ENCODE measurements at regions not wholly inside any gene's neighbourhood (a gene's known extent, or its start where the extent isn't known, plus 50 kb on each side); places are given as distances from the start of the nearest gene placed in this dataset.

GRCh38 chr4:26101011-26101410 lies 187.0 kb downstream of the SMIM20 start:
- Histone ChIP-seq H3K4me1 (ENCODE audit: control insufficient read depth in 1 of 2, insufficient read depth in 2 of 2, low read length in 2 of 2) (no peaks in the 10 kb centered on the region), H3K27ac (ENCODE audit: low read depth in 1 of 2, low read length in 2 of 2) (no peak overlapping the region), H3K9me3 (ENCODE audit: control insufficient read depth, low read length) (peaks cover 8% of the 10 kb centered on the region), H3K36me3 (ENCODE audit: control insufficient read depth in 1 of 2, insufficient read depth in 2 of 2, low read length in 1 of 2) (no peaks in the 10 kb centered on the region), H3K4me3 (ENCODE audit: low read length in 2 of 2) (no peak overlapping the region), H3K27me3 (ENCODE audit: control insufficient read depth in 1 of 2, insufficient read depth in 2 of 2, low read length in 1 of 2) (peaks cover 0 to 1% of the 10 kb centered on the region in 2 donors)
- 88 to 96% methylated on average over 4 of the region's 4 CpGs for WGBS, 2 donors
- no peak for DNase-seq
- ATAC-seq (ENCODE audit: low FRiP score): no peak
- intact Hi-C loops (cut with DNase I): no loop called here

DNA sequence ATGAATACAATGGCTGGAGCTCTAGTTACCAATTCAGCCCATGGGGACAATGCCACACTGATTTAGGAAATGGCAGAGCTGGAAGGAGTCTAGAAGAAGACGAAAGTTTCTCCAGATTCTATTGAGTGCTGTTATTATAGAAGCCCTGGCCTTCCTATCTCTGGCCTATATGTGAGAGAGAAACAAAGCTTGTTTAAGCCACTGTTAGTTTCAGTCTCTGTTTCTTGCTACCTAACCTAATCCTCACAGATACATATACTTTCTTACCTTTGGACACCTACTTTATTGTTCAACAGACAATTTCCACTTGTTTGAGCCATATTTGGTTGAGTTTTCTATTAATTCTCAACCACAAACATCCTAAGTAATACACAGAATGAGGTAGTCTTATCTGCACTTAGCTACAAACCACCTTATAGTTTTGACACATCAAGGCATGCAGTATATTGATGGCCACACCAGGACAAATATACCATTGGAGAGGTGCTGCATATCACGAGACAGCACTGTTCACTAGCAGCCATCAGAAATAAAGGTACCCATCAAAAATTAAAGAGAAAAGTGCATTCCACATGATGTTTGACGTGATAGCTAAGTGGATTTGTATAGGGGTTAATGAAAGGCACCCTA lies 190.2 kb downstream of the SMIM20 start:
- intact Hi-C loops (cut with DNase I): no loop called here
- DNase-seq: no peak
- no peak for ATAC-seq (ENCODE audit: low FRiP score)
- Histone ChIP-seq H3K4me1 (ENCODE audit: control insufficient read depth in 1 of 2, insufficient read depth in 2 of 2, low read length in 2 of 2) (no peaks in the 10 kb centered on the region), H3K9me3 (ENCODE audit: control insufficient read depth, low read length) (peaks cover 3% of the 10 kb centered on the region), H3K27ac (ENCODE audit: low read depth in 1 of 2, low read length in 2 of 2) (no peak overlapping the region), H3K4me3 (ENCODE audit: low read length in 2 of 2) (no peak overlapping the region), H3K36me3 (ENCODE audit: control insufficient read depth in 1 of 2, insufficient read depth in 2 of 2, low read length in 1 of 2) (no peaks in the 10 kb centered on the region), H3K27me3 (ENCODE audit: control insufficient read depth in 1 of 2, insufficient read depth in 2 of 2, low read length in 1 of 2) (peaks cover 0 to 1% of the 10 kb centered on the region in 2 donors)
- WGBS, 2 donors: 93 to 94% methylated on average over 3 of the region's 3 CpGs

DNA sequence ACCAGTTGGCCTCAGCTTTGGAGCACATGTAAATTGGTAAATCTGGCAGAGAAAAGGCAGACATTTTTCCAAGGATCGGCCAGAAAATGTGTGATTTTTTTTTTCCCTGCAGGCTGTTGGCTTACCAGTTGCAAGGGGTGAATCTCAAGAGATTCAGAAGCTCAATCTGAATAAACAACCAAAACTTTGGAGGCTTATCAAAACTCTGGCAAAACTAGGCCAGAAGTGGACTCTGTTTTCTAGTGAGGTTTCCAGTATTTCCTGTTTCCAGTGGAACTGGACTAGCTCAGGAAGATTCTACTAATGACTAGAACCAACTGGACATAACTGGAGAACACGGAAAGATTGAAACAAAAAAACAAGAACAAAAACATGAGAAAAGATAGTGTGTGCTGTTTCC lies 191.3 kb downstream of the SMIM20 start:
- no peak for DNase-seq
- Histone ChIP-seq H3K4me1 (ENCODE audit: control insufficient read depth in 1 of 2, insufficient read depth in 2 of 2, low read length in 2 of 2) (no peaks in the 10 kb centered on the region), H3K9me3 (ENCODE audit: control insufficient read depth, low read length) (no peaks in the 10 kb centered on the region), H3K27me3 (ENCODE audit: control insufficient read depth in 1 of 2, insufficient read depth in 2 of 2, low read length in 1 of 2) (peaks cover 0 to 1% of the 10 kb centered on the region in 2 donors), H3K27ac (ENCODE audit: low read depth in 1 of 2, low read length in 2 of 2) (no peak overlapping the region), H3K4me3 (ENCODE audit: low read length in 2 of 2) (no peak overlapping the region), H3K36me3 (ENCODE audit: control insufficient read depth in 1 of 2, insufficient read depth in 2 of 2, low read length in 1 of 2) (no peaks in the 10 kb centered on the region)
- 75 to 76% methylated on average over 2 of the region's 2 CpGs for WGBS, 2 donors
- ATAC-seq (ENCODE audit: low FRiP score): peak; percentile 53
- intact Hi-C loops (cut with DNase I): no loop called here

- Histone ChIP-seq H3K36me3 (ENCODE audit: control insufficient read depth in 1 of 2, insufficient read depth in 2 of 2, low read length in 1 of 2) (no peaks in the 10 kb centered on the region), H3K9me3 (ENCODE audit: control insufficient read depth, low read length) (no peaks in the 10 kb centered on the region), H3K27me3 (ENCODE audit: control insufficient read depth in 1 of 2, insufficient read depth in 2 of 2, low read length in 1 of 2) (no peaks in the 10 kb centered on the region), H3K27ac (ENCODE audit: low read depth in 1 of 2, low read length in 2 of 2) (no peak overlapping the region), H3K4me3 (ENCODE audit: low read length in 2 of 2) (no peak overlapping the region), H3K4me1 (ENCODE audit: control insufficient read depth in 1 of 2, insufficient read depth in 2 of 2, low read length in 2 of 2) (no peaks in the 10 kb centered on the region)
- WGBS, 2 donors: 91 to 94% methylated on average over 7 of the region's 7 CpGs
- intact Hi-C loops (cut with DNase I): no loop called here
- DNase-seq (no peak), ATAC-seq (ENCODE audit: low FRiP score) (peak; percentile 78)
These were observed 192.0 kb downstream of the SMIM20 start for GRCh38 chr4:26105815-26106699.

DNA sequence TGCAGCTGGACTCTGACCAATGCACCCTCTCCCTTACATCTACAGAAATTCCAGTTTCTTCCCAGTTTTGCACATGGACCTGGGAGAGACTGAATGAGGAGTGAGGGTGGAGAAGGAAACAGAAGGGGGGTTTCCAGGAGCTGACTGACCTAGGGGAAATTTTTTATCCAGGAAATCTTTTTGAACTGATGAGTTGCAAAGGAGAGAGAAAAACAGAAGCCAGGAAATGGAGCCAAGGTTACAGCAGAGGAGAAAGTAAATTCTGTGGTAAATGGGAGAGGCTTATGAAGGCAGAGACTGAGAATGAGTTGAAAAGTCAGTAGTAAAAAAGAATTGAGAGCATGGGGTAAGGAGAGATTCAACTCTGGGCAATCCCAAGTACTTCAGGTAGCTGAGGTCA lies 192.8 kb downstream of the SMIM20 start:
- ATAC-seq (ENCODE audit: low FRiP score): no peak
- intact Hi-C loops (cut with DNase I): no loop called here
- no peak for DNase-seq
- H3K4me1 ChIP-seq (ENCODE audit: control insufficient read depth in 1 of 2, insufficient read depth in 2 of 2, low read length in 2 of 2): no peaks in the 10 kb centered on the region
- H3K4me3 ChIP-seq (ENCODE audit: low read length in 2 of 2): no peak overlapping the region
- H3K36me3 ChIP-seq (ENCODE audit: control insufficient read depth in 1 of 2, insufficient read depth in 2 of 2, low read length in 1 of 2): no peaks in the 10 kb centered on the region
- no peaks in the 10 kb centered on the region for H3K9me3 ChIP-seq (ENCODE audit: control insufficient read depth, low read length)
- no peak overlapping the region for H3K27ac ChIP-seq (ENCODE audit: low read depth in 1 of 2, low read length in 2 of 2)
- H3K27me3 ChIP-seq (ENCODE audit: control insufficient read depth in 1 of 2, insufficient read depth in 2 of 2, low read length in 1 of 2): no peaks in the 10 kb centered on the region

- no peak overlapping the region for H3K4me3 ChIP-seq (ENCODE audit: low read length in 2 of 2)
- peaks cover 0 to 1% of the 10 kb centered on the region in 2 donors for H3K27me3 ChIP-seq (ENCODE audit: control insufficient read depth in 1 of 2, insufficient read depth in 2 of 2, low read length in 1 of 2)
- H3K36me3 ChIP-seq (ENCODE audit: control insufficient read depth in 1 of 2, insufficient read depth in 2 of 2, low read length in 1 of 2): no peaks in the 10 kb centered on the region
- no peak for ATAC-seq (ENCODE audit: low FRiP score)
- no peaks in the 10 kb centered on the region for H3K4me1 ChIP-seq (ENCODE audit: control insufficient read depth in 1 of 2, insufficient read depth in 2 of 2, low read length in 2 of 2)
- H3K9me3 ChIP-seq (ENCODE audit: control insufficient read depth, low read length): peaks cover 2% of the 10 kb centered on the region
- WGBS, 2 donors: 51 to 57% methylated on average over 2 of the region's 2 CpGs
- intact Hi-C loops (cut with DNase I): no loop called here
- H3K27ac ChIP-seq (ENCODE audit: low read depth in 1 of 2, low read length in 2 of 2): no peak overlapping the region
- DNase-seq: no peak
These were observed 194.0 kb downstream of the SMIM20 start for GRCh38 chr4:26108054-26108453.

GRCh38 chr4:26110493-26110892 lies 196.5 kb downstream of the SMIM20 start:
- no peaks in the 10 kb centered on the region for H3K36me3 ChIP-seq (ENCODE audit: control insufficient read depth in 1 of 2, insufficient read depth in 2 of 2, low read length in 1 of 2)
- peaks cover 5% of the 10 kb centered on the region for H3K9me3 ChIP-seq (ENCODE audit: control insufficient read depth, low read length)
- peaks cover 0 to 1% of the 10 kb centered on the region in 2 donors for H3K27me3 ChIP-seq (ENCODE audit: control insufficient read depth in 1 of 2, insufficient read depth in 2 of 2, low read length in 1 of 2)
- H3K27ac ChIP-seq (ENCODE audit: low read depth in 1 of 2, low read length in 2 of 2): no peak overlapping the region
- intact Hi-C loops (cut with DNase I): no loop called here
- no peaks in the 10 kb centered on the region for H3K4me1 ChIP-seq (ENCODE audit: control insufficient read depth in 1 of 2, insufficient read depth in 2 of 2, low read length in 2 of 2)
- 57 to 64% methylated on average over 5 of the region's 5 CpGs for WGBS, 2 donors
- DNase-seq (no peak), ATAC-seq (ENCODE audit: low FRiP score) (no peak)
- H3K4me3 ChIP-seq (ENCODE audit: low read length in 2 of 2): no peak overlapping the region

- DNase-seq (no peak), ATAC-seq (ENCODE audit: low FRiP score) (no peak)
- H3K4me3 ChIP-seq (ENCODE audit: low read length in 2 of 2): no peak overlapping the region
- no peak overlapping the region for H3K27ac ChIP-seq (ENCODE audit: low read depth in 1 of 2, low read length in 2 of 2)
- intact Hi-C loops (cut with DNase I): no loop called here
- 79 to 85% methylated on average over 4 of the region's 4 CpGs for WGBS, 2 donors
- H3K36me3 ChIP-seq (ENCODE audit: control insufficient read depth in 1 of 2, insufficient read depth in 2 of 2, low read length in 1 of 2): no peaks in the 10 kb centered on the region
- peaks cover 5% of the 10 kb centered on the region for H3K9me3 ChIP-seq (ENCODE audit: control insufficient read depth, low read length)
- H3K4me1 ChIP-seq (ENCODE audit: control insufficient read depth in 1 of 2, insufficient read depth in 2 of 2, low read length in 2 of 2): no peaks in the 10 kb centered on the region
- H3K27me3 ChIP-seq (ENCODE audit: control insufficient read depth in 1 of 2, insufficient read depth in 2 of 2, low read length in 1 of 2): peaks cover 0 to 1% of the 10 kb centered on the region in 2 donors
These were observed 199.4 kb downstream of the SMIM20 start for GRCh38 chr4:26113339-26113940.

Measured in aorta (tissue), 5 donors.